ACHN (cell line): ENCODE measurements at regions not wholly inside any gene's neighbourhood (a gene's known extent, or its start where the extent isn't known, plus 50 kb on each side); places are given as distances from the start of the nearest gene placed in this dataset.
"Not testable (repeated sequence)": the region's sequence is repeated elsewhere in the genome, so short reads cannot be mapped to it uniquely, and the experiment has no call there.

Experiments
- DNase-seq: peaks from one replicate; pipeline ENCODE4 v3.0.0-alpha.2; 2015
- in situ Hi-C: cut with HindIII; loops from 2 replicates; pipeline ENCODE4 v1.10.0; 2017; ENCODE audit warnings: low sequenced_read_pairs, low pct_ligation_motif_present, low pct_unique_long_range_greater_than_20kb

DNA sequence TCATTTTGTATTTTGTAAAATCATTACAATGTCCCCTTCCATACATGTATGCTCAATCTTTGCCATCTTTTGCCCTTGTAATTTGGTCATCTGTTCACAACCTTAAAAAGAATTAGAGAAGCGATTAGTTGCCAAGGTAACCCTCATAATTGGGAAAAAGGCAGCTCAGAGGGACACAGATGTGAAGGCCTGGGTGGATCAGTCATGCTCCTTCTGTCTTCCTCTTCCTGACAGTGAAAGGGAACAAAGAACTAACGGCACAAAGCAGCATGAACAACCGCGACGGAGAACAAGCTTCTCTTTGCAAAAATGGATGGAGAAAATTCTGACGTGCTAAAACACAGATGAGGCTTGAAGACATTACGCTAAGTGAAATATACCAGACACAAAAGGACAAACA, 78.7 kb upstream of the COG2 start:
- no peak for DNase-seq
- in situ Hi-C loops: no loop called here

DNA sequence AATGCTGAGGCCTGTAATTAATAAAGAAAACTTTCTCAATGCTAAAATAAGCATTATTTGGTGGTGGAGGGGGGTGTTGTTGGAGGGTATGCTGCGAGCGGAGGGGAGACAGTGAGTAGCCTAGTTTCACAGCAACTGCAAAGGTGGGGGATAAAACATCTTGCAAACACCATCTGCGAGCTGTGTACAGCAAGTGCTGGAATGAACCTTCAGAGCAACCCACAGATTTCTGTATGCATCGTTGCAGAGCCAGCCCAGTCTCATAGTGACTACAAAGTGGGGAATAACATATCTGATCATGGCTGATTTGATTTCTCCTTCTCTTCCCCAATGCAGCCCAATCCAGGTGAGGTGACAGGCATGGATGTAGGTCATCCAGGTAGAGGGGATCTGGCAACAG, 80.7 kb upstream of the COG2 start:
- DNase-seq: no peak
- in situ Hi-C loops: no loop called here

DNA sequence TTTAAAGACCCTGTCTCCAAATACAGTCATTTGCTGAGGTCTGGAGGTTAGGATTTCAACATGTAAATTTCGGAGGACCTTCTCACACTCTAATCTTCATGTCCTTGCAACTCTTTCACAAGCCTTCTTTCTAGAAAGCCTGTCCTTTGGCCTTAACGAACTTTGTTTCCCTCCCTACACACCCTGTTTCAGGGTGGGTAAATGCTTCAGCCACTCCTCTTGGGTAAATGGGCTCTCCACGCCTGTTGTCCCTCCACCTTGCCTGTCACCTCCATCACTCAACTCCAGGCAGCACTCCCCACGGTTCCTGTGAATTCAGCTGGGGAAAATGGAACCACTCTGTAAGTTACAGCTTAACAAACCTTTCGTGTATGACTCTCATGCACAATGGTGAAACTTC, 84.0 kb upstream of the COG2 start:
- in situ Hi-C loops: no loop called here
- no peak for DNase-seq

DNA sequence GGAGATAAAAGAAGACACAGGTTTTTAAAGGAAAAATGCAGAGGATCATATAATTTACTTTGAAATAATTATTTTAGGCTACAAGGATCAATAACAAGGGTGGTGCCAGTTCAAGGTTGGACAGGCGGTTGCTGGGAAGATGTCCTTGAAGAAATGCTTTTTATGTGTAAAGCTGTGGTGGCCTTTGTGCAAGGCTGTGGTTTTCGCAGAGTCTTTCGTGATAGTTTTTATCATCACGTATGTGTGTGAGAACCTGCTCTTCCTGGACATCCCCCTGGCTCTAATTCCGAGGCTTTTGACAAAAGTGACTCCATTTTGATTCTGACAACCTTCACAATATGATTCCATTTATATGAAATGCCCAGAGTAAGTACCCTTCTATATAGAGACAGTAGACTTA, 85.8 kb upstream of the COG2 start:
- in situ Hi-C loops: no loop called here
- no peak for DNase-seq

DNA sequence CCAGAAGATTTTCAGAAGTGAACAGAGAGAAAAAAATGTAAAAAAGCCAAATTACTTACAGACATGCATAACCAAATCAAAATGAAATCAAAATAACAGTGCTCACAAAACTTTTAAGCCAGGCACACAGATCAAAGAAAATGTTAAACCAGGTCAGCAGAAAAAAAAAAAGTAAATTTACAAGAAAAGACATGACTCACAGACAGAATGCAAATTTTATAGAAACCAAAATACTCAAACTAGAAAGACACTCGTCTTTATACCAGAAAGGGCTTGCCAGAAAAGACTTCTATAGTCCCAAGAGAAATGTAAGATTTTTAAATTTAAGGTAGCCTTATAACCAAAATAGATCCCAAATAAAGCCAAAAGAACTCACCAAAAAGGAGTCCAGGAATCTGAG, 86.5 kb upstream of the COG2 start:
- DNase-seq: no peak
- in situ Hi-C loops: no loop called here

DNA sequence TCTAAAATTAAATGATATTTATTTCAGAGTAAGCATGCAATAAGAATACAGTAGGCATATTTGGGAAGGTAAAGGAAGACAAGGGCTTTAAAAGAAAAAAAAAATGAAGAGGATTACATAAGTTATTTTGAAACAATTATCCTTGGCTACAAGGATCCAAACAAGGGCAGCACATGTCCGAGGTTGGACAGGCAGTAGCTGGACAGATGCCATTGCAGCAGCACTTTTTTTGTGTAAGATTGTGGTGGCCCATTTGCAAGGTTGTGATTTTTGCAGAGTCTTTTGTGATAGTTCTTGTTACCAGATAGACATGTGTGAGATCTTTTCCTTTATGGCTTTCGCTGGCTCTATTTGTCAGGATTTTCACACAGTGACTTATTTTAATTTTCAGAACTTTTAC, 89.4 kb upstream of the COG2 start:
- in situ Hi-C loops: no loop called here
- no peak for DNase-seq

DNA sequence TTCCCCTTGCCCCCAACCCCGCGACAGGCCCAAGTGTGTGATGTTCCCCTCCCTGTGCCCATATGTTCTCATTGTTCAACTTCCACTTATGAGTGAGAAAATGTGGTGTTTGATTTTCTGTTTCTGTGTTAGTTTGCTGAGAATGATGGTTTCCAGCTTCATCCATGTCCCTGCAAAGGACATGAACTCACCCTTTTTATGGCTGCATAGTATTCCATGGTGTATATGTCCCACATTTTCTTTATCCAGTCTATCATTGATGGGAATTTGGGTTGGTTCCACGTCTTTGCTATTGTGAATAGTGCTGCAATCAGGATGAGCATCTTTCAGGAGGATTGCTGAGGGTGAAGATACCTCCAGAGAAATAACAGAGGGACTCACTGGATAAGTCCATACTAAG, 91.3 kb upstream of the COG2 start:
- DNase-seq, in situ Hi-C loops: not testable (repeated sequence)

DNA sequence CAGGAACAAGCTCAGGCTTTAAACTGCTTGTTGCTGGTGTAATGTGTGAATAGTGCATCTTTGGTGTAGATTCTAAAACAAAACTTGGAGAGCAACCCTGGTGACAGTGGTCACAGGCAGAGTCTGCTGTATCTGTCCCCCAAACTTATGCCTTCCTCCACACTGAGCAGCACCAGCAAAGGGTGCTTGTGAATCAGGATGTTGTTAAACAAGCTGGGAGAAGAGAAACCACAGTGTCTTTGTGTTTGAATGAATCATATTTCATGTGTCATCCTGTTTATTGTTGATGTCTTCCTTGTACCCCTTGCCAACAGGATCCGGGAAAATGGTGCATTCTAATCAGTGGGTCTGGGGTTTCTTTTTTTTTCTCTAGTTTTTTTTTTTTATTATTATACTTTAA, 91.9 kb upstream of the COG2 start:
- DNase-seq: no peak
- in situ Hi-C loops: no loop called here

DNA sequence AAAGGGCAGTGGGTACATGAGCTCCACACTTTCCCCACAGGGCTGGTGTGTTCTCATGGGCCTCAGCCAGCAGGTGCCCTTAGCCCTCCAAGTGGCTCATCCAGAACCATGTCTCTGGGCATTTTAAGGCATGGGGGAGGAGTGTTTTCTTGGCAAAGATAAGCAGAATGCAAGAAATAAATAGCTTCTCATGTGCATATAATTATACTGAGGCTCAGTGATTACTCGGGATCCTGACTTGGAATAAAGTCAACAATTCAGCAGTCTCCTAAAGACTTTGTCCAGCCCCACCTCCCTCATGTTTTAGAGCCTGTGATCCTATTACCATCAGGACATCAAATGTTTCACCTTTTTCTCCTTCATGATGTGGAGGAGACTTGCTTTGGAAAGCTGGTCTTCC, 92.7 kb upstream of the COG2 start:
- in situ Hi-C loops: no loop called here
- no peak for DNase-seq

DNA sequence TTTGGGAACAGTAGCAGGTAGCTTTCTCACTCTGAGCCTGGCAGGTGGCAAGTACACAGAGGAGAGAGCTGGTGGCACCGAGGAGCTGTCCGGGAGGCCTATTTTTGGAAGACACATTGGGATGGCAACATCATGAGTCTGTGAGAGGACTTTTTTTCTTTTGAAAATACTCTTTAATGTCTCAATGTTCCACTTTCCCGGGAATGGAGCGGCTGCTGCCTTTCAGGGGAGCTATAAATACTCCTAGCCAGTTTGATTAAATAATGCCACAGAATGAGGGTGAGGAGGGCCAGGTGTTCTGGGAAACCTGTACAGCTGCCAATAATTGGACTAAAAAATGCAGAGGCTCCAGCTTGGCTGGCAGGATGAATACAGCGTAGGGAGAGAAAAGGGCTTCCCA, 93.3 kb upstream of the COG2 start:
- no peak for DNase-seq
- in situ Hi-C loops: no loop called here

DNA sequence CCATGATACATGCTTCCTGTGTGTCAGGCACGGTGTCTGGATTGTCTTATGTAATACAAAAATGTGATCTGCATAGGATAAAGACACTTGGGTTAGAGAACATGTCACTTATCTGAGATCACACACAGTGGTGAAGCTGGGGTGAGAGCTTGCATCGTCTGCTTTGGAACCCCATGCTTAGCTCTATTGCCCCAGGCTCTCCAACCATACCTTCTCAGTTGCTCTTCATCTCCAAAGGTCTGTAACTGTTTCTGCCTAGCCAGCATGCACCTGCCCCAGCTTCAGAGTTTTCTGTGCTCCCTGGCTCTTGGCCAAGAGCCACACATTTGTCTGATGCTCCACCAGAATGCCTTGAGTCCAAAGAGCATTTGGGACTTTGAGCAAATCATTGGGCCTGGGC, 93.9 kb upstream of the COG2 start:
- DNase-seq: no peak

DNA sequence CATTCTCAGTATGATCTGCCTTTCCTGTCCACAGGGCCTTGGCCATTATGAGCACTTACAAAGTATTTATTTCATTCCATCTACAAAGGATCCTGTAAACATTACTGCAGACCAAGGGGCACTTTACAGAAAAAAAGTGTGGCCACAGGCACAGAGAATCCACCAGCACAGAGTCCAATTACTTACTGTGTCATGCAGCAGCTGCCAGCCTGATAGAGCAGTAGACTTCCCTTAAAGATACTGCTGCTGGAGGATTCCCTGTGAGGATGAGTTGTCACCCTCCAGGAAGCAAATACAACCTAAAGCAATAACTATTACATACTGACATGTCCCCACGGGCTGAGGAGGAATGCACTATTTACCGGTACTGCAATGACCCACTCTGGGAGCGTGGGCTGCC, 97.1 kb upstream of the COG2 start:
- in situ Hi-C loops: no loop called here
- DNase-seq: no peak

More for the DNA sequence above, 93.9 kb upstream of the COG2 start:
- in situ Hi-C loops: no loop called here

DNA sequence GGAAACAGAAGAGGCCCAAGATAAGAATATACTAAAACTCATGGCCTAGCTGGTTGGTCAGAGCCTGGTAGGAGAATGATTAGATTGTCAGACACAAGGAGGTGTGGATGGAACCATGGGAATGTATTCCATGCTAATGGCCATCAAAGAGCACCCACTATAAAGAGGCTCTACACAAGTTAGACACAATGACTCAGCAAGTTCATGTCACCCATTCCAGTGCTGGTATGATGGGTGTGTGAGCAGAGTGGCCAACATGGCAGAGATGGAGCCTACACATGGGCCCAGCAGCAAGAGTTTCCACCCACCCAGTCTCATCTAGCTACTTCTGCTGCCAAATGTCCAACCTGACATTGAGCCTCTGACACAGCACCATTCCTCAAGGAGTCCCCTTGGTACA, 97.5 kb upstream of the COG2 start:
- in situ Hi-C loops: no loop called here
- no peak for DNase-seq

DNA sequence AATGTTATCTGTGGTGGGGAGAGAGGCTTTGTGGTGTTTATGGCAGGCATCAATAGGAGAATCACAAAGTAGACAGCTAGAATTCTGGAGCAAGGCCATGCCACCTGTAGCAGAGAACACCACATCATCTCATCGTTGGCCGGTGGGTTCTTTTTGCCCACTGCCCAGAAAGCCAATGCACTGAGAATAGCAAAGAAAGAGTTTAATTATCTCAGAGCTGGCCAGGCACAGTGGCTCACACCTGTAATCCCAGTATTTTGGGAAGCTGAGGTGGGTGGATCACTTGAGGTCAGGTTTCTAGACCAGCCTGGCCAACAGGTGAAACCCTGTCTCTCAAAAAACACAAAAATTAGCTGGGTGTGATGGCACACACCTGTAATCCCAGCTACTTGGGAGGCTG, 99.2 kb upstream of the COG2 start:
- DNase-seq: no peak
- in situ Hi-C loops: no loop called here

DNA sequence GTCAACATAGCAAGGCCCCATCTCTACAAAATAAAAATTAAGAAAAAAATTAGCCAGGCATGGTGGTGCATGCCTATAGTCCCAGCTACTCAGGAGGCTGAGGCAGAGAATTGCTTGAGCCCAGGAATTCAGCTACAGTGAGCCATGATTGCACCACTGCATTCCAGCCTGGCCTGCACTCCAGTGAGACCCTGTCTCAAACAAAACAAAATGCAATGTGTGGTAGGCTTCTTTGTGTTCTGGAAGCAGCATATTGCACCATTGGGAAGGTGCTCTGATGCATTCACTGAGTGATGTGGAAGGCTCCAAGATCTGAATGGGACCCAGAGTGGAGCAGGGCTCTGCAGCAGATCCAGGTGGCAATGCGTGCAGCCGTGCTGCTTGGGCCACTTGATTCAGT, 99.6 kb upstream of the COG2 start:
- DNase-seq: no peak
- in situ Hi-C loops: no loop called here

DNA sequence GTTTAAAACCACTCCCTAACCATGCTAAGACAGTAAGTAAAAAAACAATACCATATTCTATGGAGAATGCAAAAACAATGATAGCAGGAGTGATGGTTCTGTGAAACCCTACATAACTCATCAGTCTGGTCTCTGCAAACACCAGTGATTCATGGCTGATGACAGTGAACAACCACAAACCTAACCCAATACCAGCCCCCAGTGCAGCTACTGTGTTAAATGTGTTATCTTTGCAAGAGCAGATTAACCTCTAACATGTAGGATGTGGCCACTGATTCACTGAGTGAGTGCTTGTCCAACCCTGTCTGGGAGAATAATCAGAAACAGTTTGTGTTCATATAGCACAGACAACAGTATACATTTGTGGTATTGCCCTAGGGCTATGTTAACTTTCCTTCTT, 100.2 kb upstream of the COG2 start:
- no peak for DNase-seq
- in situ Hi-C loops: no loop called here

DNA sequence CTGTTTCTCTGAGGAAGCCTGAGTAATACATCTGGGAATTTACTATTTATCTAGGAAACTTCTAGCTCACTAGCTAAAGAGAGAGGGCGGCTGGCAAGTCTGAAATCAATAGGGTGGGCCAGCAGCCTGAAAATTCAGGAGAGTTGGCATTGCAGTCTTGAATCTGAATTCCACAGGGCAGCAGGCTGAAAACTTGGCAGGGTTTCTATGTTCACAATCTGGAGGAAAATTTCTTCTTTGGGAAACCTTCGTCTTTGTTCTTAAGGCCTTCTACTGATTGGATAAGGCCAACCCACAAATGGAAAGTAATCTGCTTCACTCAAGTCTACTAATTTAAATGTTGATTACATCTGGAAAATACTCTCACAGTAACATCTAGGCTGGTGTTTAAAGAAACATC, 101.0 kb upstream of the COG2 start:
- in situ Hi-C loops: no loop called here
- DNase-seq: no peak

DNA sequence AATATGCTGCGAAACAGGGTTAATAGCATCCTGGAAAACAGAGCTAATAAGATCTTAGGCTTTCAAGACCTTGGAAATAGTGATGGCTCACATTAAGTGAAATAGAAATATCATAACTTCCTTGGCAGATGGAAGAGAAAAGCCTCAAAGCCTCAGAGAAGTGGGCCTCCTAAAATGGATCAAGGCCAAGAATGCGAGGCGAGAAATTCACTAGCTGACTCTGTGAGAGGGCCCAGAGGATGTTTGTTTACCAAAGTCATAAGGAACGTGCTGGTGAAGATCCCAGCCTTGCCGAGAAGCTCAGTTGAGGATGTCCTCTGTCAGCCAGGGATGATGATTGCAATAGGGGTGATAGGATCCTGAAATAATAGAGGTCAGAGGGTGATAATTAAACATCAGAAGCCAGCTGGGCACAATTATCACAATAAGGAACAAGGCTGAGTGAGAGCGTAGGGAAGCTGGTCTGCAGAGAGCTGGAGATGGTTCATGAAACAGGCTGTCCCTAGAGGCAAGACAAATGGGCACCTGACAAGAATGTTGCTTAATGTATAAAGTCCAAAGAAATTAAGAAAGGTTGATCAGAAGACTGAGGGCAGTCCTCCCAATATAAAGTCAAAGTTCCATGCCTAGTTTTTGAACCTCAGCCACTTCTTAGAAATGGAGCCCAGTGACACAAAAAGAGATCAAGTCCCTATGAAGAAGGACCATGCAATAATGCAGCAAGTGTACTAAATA, 101.7 kb upstream of the COG2 start:
- in situ Hi-C loops: no loop called here
- DNase-seq: no peak

DNA sequence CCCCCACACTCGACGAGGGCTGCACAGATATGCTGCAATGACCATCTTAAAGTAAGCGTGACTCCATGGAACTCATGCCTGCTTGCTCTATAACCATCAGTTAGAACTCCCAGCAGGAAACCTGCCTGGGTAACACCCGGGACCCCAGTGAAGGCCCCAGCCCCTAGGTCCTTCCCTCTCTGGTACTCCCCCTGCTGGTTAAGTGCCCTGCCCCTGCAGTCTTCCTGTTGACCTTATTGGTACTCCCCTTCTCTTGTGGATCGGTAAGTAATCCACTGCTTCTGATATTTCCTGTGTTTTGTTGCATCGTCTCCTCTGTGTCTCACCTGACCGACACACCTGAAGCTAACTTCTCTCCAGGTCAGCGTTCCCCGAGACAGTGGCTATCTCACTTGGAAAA, 104.8 kb upstream of the COG2 start:
- in situ Hi-C loops: no loop called here
- DNase-seq: no peak

DNA sequence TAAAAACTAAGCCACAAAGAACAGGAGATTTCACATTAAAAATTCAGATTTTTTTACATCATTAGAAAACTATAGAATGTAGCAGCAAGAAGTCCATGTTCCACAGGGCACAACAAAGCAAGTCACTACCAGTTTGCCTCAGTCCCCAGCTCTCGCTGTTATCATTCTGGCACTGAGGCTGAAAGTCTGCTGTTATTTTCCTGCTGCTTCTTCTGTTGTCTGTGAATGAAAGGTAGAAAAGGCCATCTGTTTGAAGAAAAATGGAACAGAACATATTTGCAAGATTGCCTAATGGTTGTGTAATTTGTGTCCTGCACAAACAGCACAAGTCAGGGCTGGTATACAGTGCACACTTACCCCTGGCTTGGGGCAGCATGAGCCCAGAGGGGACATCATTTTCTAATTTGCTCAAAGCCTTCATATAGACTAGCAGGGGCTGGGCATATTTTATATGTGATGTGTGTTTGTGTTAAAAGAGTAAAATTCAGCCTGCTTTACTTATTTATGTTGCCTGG, 105.6 kb upstream of the COG2 start:
- DNase-seq: no peak
- in situ Hi-C loops: no loop called here

DNA sequence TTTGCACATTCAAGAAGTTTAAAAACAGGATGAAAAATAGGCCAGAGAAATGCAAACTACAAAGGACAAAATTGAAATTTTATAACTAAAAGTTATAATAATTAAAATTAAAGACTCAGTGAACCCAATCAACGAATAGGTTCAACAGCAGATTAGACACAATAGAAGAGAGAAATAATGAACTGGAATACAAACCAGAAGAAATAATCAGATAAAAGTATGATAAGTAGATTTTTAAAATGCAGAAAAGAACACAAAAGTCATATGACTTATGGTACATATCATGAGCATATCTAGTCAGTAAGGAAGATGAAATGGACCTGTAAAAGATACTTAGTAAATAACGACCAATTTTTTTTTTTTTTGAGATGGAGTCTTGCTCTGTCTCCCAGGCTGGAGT, 108.1 kb upstream of the COG2 start:
- in situ Hi-C loops: no loop called here
- DNase-seq: no peak
